Endometrial microvascular endothelial cells (primary cell): ENCODE measurements at regions not wholly inside any gene's neighbourhood (a gene's known extent, or its start where the extent isn't known, plus 50 kb on each side); places are given as distances from the start of the nearest gene placed in this dataset.

ENCODE experiments used
- in situ Hi-C: cut with HindIII; loops from 2 replicates; pipeline ENCODE4 v1.10.0; 2017; ENCODE audit warnings: low sequenced_read_pairs, low pct_unique_long_range_greater_than_20kb; ENCODE audit errors: inconsistent ontology term

- in situ Hi-C loops, result no loop called here
These were observed 322.6 kb upstream of the SLC30A5 start for GRCh38 chr5:68771221-68771620.

GRCh38 chr5:68771732-68772131 lies 322.1 kb upstream of the SLC30A5 start:
- in situ Hi-C loops, result no loop called here

GRCh38 chr5:68776381-68776780 lies 317.4 kb upstream of the SLC30A5 start:
- in situ Hi-C loops, result no loop called here

- in situ Hi-C loops, result no loop called here
These were observed 316.7 kb upstream of the SLC30A5 start for GRCh38 chr5:68777135-68777534.

GRCh38 chr5:68778484-68778883 lies 315.3 kb upstream of the SLC30A5 start:
- in situ Hi-C loops, result no loop called here

- in situ Hi-C loops, result no loop called here
These were observed 313.4 kb upstream of the SLC30A5 start for GRCh38 chr5:68780299-68780955.

- in situ Hi-C loops, result no loop called here
These were observed 300.7 kb upstream of the SLC30A5 start for GRCh38 chr5:68793074-68793473.

GRCh38 chr5:68793993-68794392 lies 299.8 kb upstream of the SLC30A5 start:
- in situ Hi-C loops, result no loop called here

- in situ Hi-C loops, result no loop called here
These were observed 298.6 kb upstream of the SLC30A5 start for GRCh38 chr5:68795190-68795589.

GRCh38 chr5:68798877-68799843 lies 294.7 kb upstream of the SLC30A5 start:
- in situ Hi-C loops, result no loop called here

- in situ Hi-C loops, result no loop called here
These were observed 291.4 kb upstream of the SLC30A5 start for GRCh38 chr5:68802430-68802829.

- in situ Hi-C loops, result no loop called here
These were observed 289.9 kb upstream of the SLC30A5 start for GRCh38 chr5:68803881-68804319.

- in situ Hi-C loops, result no loop called here
These were observed 289.5 kb upstream of the SLC30A5 start for GRCh38 chr5:68804343-68804742.

GRCh38 chr5:68805444-68805843 lies 288.4 kb upstream of the SLC30A5 start:
- in situ Hi-C loops, result no loop called here

GRCh38 chr5:68817632-68818031 lies 276.2 kb upstream of the SLC30A5 start:
- in situ Hi-C loops, result no loop called here

- in situ Hi-C loops, result no loop called here
These were observed 275.6 kb upstream of the SLC30A5 start for GRCh38 chr5:68818057-68818695.

GRCh38 chr5:68818870-68819269 lies 274.9 kb upstream of the SLC30A5 start:
- in situ Hi-C loops, result no loop called here

- in situ Hi-C loops, result no loop called here
These were observed 272.8 kb upstream of the SLC30A5 start for GRCh38 chr5:68821056-68821455.

- in situ Hi-C loops, result no loop called here
These were observed 271.0 kb upstream of the SLC30A5 start for GRCh38 chr5:68822796-68823195.

- in situ Hi-C loops, result no loop called here
These were observed 270.5 kb upstream of the SLC30A5 start for GRCh38 chr5:68823301-68823700.
